ENCODE measurements at regions not wholly inside any gene's neighbourhood (a gene's known extent, or its start where the extent isn't known, plus 50 kb on each side); places are given as distances from the start of the nearest gene placed in this dataset.

DNA sequence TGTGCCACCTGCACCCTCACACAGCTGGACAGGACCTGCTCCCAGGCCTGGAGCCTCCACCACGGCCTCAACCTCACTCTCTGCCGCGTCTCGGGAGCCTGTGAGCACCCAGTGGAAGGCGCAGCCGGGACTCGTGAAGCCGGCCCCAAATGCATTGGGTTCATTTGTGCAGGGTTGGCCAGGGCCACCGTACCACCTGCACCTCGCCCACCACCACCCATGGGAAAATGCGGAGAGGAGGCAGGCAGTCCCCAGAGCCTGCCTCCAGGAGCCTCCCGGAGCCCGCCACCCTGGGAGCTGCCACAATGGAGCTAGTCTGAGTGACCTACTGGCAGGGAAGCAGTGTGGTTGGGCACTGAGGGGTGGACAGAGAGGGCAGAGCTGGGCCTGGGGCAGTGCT lies 62.5 kb upstream of the HRH1 start:
- no peak overlapping the region for H2AFZ ChIP-seq
- no peak overlapping the region for H3K4me2 ChIP-seq
- H3K36me3 ChIP-seq (ENCODE audit: low read depth) = no peaks in the 10 kb centered on the region
- no peaks in the 10 kb centered on the region for H3K27me3 ChIP-seq (ENCODE audit: insufficient read depth, low read depth)
- TF ChIP-seq, protein P1, sequence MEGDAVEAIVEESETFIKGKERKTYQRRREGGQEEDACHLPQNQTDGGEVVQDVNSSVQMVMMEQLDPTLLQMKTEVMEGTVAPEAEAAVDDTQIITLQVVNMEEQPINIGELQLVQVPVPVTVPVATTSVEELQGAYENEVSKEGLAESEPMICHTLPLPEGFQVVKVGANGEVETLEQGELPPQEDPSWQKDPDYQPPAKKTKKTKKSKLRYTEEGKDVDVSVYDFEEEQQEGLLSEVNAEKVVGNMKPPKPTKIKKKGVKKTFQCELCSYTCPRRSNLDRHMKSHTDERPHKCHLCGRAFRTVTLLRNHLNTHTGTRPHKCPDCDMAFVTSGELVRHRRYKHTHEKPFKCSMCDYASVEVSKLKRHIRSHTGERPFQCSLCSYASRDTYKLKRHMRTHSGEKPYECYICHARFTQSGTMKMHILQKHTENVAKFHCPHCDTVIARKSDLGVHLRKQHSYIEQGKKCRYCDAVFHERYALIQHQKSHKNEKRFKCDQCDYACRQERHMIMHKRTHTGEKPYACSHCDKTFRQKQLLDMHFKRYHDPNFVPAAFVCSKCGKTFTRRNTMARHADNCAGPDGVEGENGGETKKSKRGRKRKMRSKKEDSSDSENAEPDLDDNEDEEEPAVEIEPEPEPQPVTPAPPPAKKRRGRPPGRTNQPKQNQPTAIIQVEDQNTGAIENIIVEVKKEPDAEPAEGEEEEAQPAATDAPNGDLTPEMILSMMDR (conservative IDR thresholded peaks at IDR 0.05) = no peak
- no peak for TF ChIP-seq EZH2 (IDR thresholded peaks at IDR 0.05; ENCODE audit: low read depth)
- no peaks in the 10 kb centered on the region for H4K20me1 ChIP-seq (ENCODE audit: insufficient read depth)
- H3K4me3 ChIP-seq = no peak overlapping the region
- BruUV-seq (replicated peaks) = no TSS peak
- no peak for DNase-seq
- peaks cover 7% of the 10 kb centered on the region for H3K4me1 ChIP-seq (replicated peaks; ENCODE audit: insufficient read depth)
- CTCF ChIA-PET = interaction anchor here (1.0 kb wide), 1 partner anchor 569 kb away, joined by 3 read pairs; no protein-coding TSS in a partner anchor
- no peak overlapping the region for H3K27ac ChIP-seq
- intact Hi-C loops (cut with micrococcal nuclease; ENCODE audit: unreplicated experiment) = no loop called here
- H3K9me2 ChIP-seq (ENCODE audit: insufficient read depth) = no peaks in the 10 kb centered on the region
- no peaks in the 10 kb centered on the region for H3K79me2 ChIP-seq (ENCODE audit: low read depth)
- H3F3A ChIP-seq (ENCODE audit: insufficient read depth, low read depth) = no peaks in the 10 kb centered on the region
- H3K9me3 ChIP-seq (ENCODE audit: insufficient read depth, low read depth) = no peaks in the 10 kb centered on the region
- POLR2A ChIA-PET (ENCODE audit: unreplicated experiment) = no interaction called here

DNA sequence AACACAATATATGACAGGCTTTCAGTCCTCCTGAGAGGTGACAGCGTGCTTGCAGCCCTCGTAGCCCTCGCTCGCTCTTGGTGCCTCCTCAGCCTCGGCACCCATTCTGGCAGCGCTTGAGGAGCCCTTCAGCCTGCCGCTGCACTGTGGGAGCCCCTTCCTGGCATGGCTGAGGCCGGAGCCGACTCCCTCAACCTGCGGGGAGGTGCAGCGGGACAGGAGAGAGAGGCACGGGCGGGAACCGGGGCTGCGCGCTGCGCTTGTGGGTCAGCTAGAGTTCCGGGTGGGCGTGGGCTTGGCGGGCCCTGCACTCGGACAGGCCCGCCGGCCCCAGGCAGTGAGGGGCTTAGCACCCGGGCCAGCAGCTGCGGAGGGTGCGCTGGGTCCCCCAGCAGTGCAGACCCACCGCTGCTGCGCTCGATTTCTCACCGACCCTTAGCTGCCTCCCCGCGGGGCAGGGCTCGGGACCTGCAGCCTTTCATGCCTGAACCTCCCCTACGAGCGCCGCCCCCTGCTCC lies 60.4 kb upstream of the HRH1 start:
- Histone ChIP-seq H4K20me1 (ENCODE audit: insufficient read depth) (no peaks in the 10 kb centered on the region), H3K9me2 (ENCODE audit: insufficient read depth) (no peaks in the 10 kb centered on the region), H3K79me2 (ENCODE audit: low read depth) (no peaks in the 10 kb centered on the region), H3K36me3 (ENCODE audit: low read depth) (no peaks in the 10 kb centered on the region), H3K4me3 (no peak overlapping the region), H3K27me3 (ENCODE audit: insufficient read depth, low read depth) (no peaks in the 10 kb centered on the region), H2AFZ (no peak overlapping the region), H3K4me1 (replicated peaks; ENCODE audit: insufficient read depth) (peaks cover 13% of the 10 kb centered on the region), H3F3A (ENCODE audit: insufficient read depth, low read depth) (peaks cover 5% of the 10 kb centered on the region; the same call in 1 of the 2 replicates), H3K27ac (no peak overlapping the region), H3K4me2 (no peak overlapping the region), H3K9me3 (ENCODE audit: insufficient read depth, low read depth) (no peaks in the 10 kb centered on the region)
- intact Hi-C loops (cut with micrococcal nuclease; ENCODE audit: unreplicated experiment) = no loop called here
- no TSS peak for BruUV-seq (replicated peaks)
- ChIA-PET CTCF (no interaction called here), POLR2A (ENCODE audit: unreplicated experiment) (no interaction called here)
- TF ChIP-seq, protein P1 (conservative IDR thresholded peaks at IDR 0.05) = no peak
- no peak for TF ChIP-seq EZH2 (IDR thresholded peaks at IDR 0.05; ENCODE audit: low read depth)
- DNase-seq = no peak

DNA sequence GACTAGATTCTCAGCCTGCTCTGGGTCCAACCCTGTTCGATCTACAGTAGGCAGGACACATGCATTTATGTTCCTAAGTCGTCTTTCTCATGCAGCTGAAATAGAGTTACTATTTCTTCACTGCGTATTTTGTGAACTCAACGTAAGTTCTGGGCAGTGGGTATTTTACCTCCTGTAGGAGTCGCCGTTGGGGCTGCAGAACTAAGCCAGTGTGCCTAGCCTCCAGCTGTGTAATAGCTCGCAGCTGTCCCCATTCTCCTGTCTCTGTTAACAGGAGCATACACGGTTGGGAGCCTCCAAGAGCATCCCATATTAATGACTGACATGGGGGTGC lies 58.4 kb upstream of the HRH1 start:
- TF ChIP-seq, protein P1 (conservative IDR thresholded peaks at IDR 0.05) = no peak
- no peak for TF ChIP-seq EZH2 (IDR thresholded peaks at IDR 0.05; ENCODE audit: low read depth)
- Histone ChIP-seq H3K4me3 (no peak overlapping the region), H3F3A (ENCODE audit: insufficient read depth, low read depth) (peaks cover 5% of the 10 kb centered on the region; the same call in 1 of the 2 replicates), H2AFZ (no peak overlapping the region), H3K27me3 (ENCODE audit: insufficient read depth, low read depth) (no peaks in the 10 kb centered on the region), H3K27ac (no peak overlapping the region), H3K4me2 (no peak overlapping the region; the same call in 1 of the 2 replicates), H3K4me1 (replicated peaks; ENCODE audit: insufficient read depth) (peaks cover 13% of the 10 kb centered on the region), H3K79me2 (ENCODE audit: low read depth) (no peaks in the 10 kb centered on the region), H3K9me2 (ENCODE audit: insufficient read depth) (no peaks in the 10 kb centered on the region), H4K20me1 (ENCODE audit: insufficient read depth) (no peaks in the 10 kb centered on the region), H3K36me3 (ENCODE audit: low read depth) (no peaks in the 10 kb centered on the region), H3K9me3 (ENCODE audit: insufficient read depth, low read depth) (no peaks in the 10 kb centered on the region)
- BruUV-seq (replicated peaks) = no TSS peak
- intact Hi-C loops (cut with micrococcal nuclease; ENCODE audit: unreplicated experiment) = loop anchor here (2.0 kb wide), 2 partner anchors 41 to 51 kb away; no protein-coding TSS in a partner anchor
- POLR2A ChIA-PET (ENCODE audit: unreplicated experiment) = interaction anchor here (1.0 kb wide), 1 partner anchor 41 kb away, joined by 9 read pairs; no protein-coding TSS in a partner anchor
- CTCF ChIA-PET = no interaction called here
- DNase-seq = no peak
